ENCODE measurements at regions not wholly inside any gene's neighbourhood (a gene's known extent, or its start where the extent isn't known, plus 50 kb on each side); places are given as distances from the start of the nearest gene placed in this dataset.
"Not testable (repeated sequence)": the region's sequence is repeated elsewhere in the genome, so short reads cannot be mapped to it uniquely, and the experiment has no call there.

DNA sequence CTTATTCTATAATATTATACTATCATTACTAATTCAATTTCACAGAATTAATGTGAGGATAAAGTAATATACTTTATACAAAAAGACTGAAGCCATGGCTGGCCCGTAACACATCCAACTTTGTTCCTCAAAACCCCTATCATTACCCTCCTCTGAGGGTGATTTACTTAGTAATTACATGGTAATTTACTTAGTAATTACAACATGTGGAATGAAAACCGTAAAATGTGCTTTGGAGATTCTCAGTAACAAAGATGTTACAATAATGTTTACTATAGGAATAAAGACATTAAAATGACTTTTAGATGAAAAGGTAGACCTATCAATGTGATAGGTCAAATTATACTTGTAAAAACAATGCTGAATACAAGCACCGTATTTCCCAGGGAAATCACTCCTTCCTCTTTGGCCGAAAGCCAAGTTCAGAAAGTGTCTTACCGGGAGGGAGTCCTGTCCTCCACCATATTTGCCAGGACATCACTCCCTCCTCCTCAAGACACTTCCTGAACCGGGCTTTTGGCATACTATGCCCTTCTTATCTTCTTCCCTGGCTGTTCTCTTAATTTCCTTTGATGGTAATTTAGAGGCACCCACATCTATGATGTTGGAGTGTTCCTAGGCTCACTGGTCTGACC is 1047.8 kb downstream of the SOCS6 start:
- FAIRE-seq = no peak

DNA sequence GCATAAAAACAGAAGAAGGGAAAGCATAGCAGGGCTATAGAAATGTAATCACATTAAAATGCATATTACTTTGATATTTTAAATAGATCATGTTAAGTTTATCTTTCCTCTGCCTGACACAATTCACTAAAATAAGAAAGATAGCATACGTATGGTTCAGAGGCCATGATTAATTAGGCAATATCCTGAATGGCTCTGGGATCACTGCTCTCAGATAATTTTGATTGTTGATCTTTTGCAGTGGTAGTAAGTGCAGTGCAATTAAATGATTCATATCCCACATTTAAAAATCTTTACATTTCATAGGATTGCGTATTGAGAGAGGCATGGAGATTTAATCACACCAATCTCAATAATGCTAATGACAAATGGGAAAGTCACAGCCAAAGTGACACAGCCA is 1040.7 kb downstream of the SOCS6 start:
- FAIRE-seq = no peak

DNA sequence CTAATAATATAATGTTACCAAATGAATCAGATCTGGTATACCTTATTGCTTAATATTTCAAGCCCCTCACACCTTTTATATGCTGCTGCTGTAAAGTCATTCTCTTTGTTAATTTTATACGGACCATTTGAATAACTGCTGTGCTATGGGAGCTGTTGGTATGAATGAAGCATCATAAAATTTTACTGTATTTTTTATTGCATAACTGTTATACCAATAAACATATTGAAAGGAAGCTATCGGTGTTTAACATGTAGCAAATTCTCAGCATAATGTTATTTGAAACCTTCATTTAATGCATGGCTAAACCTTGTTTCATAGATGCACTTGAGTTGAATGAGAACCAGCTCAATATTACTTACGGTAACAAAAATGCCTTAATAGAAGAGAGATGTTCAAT is 1040.3 kb downstream of the SOCS6 start:
- no peak for FAIRE-seq

DNA sequence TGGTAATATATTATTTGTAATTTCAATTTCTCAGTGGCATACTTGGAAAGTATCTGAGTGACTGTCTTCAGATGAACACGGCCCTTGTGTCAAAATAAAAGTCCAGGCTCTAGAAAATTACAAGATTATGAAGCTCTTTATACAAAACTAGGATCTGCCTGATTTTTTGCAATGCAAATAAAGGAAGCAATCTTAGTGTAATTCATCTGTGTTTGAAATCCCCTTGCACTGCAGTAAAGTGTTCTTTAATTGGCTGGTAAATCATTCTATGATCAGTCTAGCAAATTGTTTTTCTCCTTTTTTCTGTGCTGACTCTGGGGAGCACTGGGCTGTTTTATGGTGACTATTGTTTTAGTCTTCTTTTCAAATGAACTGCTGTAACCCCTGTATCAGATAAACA is 1039.0 kb downstream of the SOCS6 start:
- FAIRE-seq = no peak

DNA sequence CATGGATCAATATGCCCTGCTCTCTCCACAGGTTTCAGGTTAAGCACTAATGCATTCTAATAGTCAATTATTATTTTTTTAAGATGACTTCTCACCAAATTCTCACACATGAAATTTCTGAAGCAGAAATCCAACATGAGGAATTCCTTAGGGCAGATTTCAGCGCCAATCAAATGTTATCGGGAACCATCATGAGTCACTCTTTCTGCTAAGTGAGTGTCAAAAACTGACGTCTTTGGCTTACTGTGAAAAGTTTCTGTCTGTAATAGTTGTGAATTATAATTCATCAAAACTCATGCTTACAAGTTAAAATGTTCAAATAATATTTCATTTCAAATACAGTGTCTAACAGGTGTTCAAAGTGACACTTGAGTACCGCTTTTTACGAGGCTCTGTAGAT is 1038.6 kb downstream of the SOCS6 start:
- no peak for FAIRE-seq

DNA sequence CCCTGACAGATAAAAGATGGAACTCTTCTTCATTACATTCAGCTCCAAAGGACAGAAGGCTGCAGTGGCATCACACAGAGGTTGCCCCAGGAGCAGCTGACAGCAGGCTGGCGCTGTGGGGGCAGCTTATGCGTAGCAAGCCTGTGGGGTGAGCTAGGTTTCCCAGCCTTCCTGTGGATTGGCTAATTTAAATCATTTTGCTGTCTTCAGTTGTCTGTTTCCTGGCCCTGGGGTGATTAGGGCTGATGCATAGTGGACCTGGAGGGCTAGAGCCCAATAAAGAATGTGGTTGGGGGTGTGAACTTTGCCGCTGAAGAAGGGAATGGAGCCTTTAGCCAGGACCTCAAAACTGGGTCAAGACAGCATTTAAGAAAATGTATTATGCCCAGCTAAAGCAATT is 1038.0 kb downstream of the SOCS6 start:
- no peak for FAIRE-seq

DNA sequence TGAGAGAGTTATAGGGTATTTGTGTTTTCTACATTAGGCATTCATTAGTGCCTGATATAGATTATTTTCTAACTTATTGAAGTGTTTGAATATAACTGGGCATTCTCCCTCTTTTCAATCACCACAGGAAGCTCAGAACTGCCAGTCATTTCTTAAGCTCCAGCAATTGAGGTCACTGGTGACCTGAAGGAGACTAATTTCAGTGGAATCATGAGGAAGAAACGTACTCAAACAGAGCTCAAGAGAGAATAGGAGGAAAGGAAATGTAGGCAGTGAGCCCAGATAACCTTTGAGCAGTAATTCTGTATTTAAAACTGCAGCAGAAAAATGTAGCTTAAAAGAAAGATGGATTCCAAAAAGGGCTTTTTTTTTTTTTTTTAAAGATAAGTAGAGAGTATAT is 1035.5 kb downstream of the SOCS6 start:
- FAIRE-seq = no peak

DNA sequence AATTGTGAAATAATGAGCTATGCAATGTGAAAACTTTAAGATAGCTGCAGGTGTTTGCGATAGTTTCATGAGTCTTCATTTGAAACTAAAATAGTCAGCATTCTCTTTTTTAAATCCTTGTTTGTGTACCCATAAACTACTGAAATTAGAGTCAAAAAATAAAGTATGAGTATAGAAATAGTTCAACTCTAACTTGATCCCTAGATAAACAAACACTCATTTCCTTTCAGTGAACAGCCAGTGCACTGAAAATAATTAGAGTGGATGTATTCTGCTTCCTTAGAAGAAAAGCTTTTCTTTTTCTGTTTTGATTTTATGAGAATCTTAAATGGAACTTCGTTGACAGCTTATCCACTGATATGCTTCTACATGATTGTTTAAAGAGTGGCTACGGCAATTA is 1033.4 kb downstream of the SOCS6 start:
- peak; percentile 29 for FAIRE-seq

DNA sequence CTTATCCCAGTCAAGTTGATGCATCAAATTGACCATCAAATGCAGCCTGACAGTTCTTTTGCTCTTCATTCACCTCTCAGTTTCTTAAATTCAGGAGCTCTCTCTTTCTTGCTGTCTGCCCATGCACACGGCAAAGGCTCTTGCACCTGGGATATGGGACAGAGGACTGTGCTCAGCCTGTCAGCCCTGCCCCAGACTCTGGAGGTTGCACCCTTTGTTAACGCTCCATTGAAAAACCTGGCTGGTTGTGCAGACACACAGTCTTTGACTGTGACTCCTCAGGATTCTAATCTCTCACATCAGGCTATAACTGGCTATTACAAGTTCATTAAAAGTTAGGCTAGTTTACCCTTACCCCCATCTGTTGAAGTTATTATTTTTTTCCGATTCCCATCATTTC is 1032.5 kb downstream of the SOCS6 start:
- no peak for FAIRE-seq

DNA sequence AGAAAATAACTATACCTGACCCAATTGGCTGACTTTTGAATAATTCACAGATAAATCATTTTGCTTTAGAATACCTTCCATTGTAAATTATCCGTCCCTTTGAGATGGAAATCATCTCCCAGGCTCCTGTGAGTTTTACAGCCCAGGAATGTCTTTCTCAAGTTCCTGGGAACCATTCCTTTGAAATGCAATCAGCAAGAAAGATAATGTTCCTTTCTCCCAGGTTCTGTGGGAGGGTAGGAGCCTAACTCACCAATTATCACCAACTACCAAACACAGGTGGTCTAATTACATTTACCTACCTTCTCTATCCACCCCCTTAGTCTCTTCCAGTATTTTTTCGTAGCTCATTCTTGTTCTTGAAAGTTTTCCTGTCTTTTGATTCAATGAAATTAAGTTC is 1016.0 kb downstream of the SOCS6 start:
- no peak for FAIRE-seq

DNA sequence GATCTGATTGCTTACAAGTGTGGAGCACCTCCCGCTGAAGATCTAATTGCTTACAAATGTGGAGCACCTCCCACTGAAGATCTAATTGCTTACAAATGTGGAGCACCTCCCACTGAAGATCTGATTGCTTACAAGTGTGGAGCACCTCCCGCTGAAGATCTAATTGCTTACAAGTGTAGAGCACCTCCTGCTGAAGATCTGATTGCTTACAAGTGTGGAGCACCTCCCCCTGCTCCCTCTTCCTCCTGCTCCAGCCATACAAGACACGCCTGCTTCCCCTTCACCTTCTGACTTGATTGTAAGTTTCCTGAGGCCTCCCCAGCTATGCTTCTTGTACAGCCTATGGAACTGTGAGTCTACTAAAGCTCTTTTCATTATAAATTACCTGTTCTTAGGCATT is 1014.9 kb downstream of the SOCS6 start:
- FAIRE-seq = not testable (repeated sequence)

DNA sequence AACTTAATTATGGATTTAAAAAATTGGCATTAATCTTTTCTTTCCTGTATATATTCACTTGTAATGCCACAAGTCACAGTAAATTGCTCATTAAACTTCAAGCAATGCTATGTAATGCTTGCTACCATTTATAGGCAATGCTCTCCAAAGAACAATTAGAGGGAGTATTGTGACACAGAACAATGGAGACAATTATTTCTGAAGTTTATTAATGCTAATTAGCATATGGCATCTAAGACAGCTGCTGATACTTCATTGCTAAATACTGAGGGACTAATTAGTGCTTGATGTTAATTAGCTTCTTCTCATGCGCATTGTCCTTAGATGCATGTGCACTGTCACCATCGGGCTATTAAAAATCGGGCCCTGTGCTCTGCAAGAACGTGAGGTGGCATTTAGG is 1012.8 kb downstream of the SOCS6 start:
- FAIRE-seq = no peak

DNA sequence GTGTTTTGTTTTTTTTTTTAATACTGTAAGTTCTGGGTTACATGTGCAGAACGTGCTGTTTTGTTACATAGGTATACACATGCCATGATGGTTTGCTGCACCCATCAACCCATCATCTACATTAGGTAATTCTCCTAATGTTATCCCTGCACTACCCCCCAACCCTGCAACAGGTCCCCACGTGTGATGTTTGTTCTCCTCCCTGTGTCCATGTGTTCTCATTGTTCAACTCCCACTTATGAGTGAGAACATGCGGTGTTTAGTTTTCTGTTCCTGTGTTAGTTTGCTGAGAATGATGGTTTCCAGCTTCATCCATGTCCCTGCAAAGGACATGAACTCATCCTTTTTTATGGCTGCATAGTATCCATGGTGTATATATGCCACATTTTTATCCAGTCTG is 1005.4 kb downstream of the SOCS6 start:
- not testable (repeated sequence) for FAIRE-seq

DNA sequence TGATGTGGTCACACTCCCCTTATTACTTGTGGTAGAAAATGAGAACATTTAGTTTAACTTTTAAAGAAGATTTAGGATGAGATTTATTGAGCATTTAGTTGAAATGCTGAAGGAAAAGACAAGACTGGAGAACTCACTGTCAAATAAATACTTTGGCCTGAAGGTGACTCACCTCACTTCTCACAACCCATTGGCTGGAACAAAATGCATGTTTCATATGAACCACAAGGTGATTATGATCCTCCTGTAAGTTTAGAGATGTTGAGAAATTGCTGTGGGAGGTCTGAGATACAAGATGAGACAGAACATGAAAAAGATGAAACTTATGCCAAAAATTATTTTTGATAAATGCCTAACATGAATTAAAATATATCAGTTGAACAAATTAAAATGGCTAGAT is 1004.5 kb downstream of the SOCS6 start:
- FAIRE-seq = no peak

DNA sequence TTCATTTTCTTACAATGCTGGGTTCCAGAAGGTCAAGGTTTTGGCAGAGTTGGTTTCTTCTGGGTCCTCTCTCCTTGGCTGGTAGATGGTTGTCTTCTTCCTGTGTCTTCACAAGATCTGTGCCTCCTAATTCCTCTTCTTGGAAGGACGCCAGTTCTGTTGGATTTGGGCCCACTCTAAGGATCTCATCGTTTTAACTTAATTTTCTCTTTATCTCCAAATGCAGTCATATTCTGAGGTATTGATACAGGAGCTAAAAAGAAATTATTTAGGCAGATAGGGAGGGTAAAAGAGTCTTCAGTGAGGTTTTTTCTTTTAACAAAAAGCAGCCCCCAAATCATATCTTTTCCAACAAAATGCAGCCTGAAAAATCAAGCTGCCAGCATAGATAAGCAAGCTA is 998.4 kb downstream of the SOCS6 start:
- no peak for FAIRE-seq

DNA sequence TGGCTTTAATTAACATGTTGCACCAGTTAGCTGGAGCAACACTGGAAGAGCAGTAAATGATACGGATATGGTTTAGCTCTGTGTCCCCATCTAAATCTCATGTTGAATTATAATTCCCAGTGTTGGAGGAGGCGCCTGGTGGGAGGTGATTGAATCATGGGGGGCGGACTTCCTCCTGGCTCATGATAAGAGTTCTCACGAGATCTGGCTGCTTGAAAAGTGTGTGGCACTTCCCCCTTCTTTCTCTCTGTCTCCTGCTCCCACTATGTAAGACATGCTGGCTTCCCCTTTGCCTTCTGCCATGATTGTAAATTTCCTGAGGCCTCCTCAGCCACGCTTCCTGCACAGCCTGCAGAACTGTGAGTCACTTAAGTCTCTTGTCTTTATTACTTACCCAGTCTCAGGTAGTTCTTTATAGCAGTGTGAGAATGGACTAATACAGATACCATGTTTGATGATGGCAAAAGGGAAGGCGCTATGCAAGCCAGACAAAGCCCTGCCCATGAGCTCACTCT is 963.6 kb downstream of the SOCS6 start:
- no peak for FAIRE-seq

DNA sequence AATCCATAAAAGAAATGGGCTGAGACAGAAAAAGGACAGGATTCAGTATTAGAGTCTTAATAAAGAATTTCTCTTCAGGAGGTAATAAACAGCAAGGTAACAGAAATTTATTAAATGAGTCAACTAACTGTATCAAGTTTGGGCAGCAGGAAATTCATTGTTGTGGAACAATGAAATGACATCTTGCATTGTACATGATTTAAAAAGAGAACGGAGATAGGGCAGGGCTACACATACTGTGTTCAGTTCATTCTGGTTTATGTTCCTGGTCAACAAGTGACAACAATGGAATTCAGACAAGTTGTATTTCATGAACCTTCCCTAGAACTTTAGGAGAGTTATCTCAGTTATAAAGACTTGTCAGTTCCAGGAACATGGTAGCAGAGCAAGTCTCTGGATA is 961.3 kb downstream of the SOCS6 start:
- FAIRE-seq = no peak

DNA sequence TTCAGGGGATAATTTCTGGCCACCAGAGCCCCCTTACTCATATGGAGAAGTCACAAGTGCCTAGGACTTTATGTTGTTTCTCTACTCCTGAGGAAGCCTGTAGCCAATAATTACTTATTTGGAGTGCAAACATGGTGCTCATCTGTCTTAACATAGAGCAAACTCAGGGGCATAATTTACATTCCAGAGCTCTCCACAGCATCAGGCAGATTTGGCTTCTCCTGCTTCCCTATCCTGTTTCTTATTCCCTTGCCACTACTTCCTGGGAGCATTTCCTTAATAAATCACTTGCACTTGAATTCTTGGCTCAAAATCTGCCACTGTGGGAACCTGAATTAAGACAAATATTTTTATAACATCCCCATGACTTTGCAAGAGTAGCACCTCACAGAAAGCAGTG is 960.9 kb downstream of the SOCS6 start:
- no peak for FAIRE-seq

DNA sequence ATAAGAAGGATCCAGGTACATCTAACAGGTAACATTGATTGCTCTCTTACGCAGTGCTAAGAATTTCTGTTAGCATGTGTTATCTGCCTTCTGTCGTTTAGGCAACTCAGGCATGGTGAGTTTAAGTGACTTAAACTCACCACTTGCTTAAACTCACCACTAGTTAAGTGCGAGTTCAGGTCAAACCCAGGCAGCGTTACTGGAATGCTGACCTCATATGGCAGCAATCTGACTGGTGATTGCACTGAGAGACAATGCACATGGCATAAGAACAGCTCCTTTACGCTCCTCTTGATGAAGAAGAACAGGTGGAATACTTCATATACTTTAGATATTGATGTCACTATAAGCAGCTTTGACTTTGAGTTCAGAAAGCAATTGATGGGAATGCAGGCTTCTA is 954.1 kb downstream of the SOCS6 start:
- FAIRE-seq = no peak

DNA sequence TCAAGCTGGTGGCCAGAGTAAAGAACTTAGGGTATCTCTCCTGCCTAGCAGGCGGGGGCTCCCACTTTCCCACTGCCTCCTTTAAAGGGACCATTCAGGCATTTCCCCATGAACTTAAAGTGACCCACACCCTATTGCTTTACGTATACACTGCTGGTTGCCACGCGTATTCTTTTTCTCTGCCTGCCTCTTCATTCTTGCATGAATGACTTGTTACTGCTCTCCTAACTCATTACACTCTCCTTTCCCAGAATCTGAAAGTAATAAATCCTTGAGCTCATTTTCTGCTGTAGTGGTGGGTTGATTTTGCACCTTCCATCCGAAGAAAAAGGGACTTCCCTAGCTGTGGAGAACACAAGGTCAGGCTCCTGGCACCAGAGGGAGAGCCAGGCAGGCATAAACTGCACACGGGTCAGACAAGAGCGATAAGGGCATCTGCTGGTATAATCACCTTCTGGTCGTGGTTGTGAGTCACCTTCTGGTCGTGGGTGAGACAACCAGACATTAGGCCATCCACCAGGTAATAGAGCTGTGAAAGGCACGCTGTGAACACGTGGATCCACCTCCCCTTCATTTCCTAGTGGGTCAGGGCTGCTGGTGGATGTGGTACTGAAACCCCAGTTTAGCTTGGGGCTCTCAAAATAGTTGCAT is 950.3 kb downstream of the SOCS6 start:
- FAIRE-seq = no peak

DNA sequence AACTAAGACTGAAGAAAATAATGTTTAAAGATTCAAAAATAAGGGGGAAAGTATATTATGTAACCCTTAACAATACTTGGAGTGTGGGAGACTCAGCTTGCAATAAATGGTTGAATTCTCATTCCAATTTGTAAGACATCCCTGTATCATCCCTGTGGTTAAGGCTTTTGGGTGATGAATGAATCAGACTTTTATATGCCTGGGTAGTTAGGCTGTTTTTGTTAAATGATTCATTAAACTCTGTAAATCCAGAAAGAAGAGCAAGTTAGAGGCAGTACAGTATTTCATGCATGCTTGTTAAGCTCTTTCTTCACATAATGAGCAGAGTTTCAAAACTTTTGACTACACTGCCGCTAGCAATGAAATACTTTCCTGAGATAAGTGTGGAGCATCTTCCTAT is 948.8 kb downstream of the SOCS6 start:
- no peak for FAIRE-seq

DNA sequence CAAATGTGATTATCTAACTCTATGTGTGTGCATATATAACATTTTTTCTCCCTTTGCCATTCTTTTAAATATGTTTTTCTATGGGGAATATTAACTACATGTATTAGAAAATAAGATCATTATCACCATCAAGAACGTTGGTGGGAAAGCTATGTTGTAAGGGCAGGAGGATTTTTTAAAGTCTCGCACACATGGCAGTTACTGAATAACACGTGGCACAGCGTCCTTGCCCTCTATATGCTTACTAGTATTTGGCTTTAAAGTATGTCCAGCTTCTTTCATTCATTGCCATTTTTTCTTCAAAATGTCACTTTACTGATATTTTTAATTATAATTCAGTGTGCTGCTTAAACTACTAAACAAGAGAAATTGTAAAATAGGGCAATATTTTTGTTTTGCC is 944.3 kb downstream of the SOCS6 start:
- FAIRE-seq = no peak

DNA sequence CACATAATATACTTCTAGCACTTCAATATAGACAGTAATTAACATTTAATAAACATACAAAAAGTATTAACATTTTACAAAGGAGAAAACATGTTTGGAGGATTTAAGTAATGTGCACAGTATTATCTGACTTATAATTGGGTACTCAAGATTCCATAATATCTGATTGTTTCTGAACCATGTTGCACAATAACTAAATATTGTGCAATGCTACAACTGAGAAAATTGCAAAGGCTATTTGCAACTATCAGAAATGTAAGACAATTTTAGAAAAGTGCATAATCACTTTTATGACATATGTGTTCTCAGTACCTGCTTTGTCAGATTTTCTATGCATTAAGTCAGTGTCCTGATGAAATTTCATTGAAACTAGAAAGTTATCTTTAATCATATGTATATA is 934.6 kb downstream of the SOCS6 start:
- no peak for FAIRE-seq

DNA sequence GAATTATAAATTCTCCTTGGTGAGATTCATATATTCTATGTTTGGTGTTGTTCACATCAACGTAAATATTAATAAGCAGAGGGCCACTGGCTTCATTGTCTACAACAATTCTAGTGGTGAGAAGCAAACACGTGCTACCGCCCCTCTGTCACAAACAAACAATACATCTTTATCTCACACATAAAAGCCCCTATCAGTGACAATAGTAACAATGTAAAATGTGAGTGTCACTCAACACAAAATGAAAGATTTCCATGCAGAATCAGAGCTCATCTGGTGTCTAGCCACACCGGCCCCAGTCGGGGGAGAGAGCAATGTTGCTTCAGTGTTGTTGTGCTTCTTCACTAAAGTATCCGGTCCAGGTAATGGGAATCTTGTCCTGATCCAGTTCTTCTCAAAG is 932.6 kb downstream of the SOCS6 start:
- no peak for FAIRE-seq

DNA sequence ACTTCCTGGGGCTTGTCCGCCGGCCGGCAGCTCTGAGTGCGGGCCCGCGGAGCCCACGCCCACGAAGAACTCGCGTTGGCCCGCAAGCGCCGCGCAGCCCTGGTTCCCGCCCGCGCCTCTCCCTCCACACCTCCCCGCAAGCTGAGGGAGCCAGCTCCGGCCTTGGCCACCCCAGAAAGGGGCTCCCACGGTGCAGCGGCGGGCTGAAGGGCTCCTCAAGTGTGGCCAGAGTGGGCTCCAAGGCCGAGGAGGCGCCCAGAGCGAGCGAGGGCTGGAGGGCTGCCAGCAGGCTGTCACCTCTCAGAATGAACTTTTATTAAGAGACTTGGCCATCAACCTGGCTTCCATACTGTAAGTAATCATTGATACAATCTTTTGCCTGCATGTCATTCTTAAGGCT is 923.9 kb downstream of the SOCS6 start:
- not testable (repeated sequence) for FAIRE-seq

Measured in endometrium (tissue), 2 donors.